Keratinocyte (primary cell): ENCODE measurements at regions not wholly inside any gene's neighbourhood (a gene's known extent, or its start where the extent isn't known, plus 50 kb on each side); places are given as distances from the start of the nearest gene placed in this dataset.

Experiments
- CTCF ChIP-seq, 3 experiments: IDR thresholded peaks in 1 of 3; conservative IDR thresholded peaks in 1 of 3; optimal IDR thresholded peaks in 1 of 3; 2 replicates in 2 of 3; 3 replicates in 1 of 3; pipeline versions ENCODE3 to v1.5.1; 2011; ENCODE audit warnings: low read length in 3 of 3, mild to moderate bottlenecking in 3 of 3, moderate library complexity in 2 of 3, control low read depth in 1 of 3, inconsistent platforms in 1 of 3; ENCODE audit not compliant: insufficient read depth in 2 of 3; ENCODE audit errors: extremely low read depth in 1 of 3
- EZH2 ChIP-seq: IDR thresholded peaks from one replicate; pipeline ENCODE4 v1.6.1; 2012; ENCODE audit warnings: inconsistent platforms, mild to moderate bottlenecking, low read length, moderate library complexity

- no peak for TF ChIP-seq CTCF (optimal IDR thresholded peaks at IDR 0.05 in 1 of 3, IDR thresholded peaks at IDR 0.05 in 1 of 3, conservative IDR thresholded peaks at IDR 0.05 in 1 of 3; ENCODE audit: extremely low read depth in 1 of 3, insufficient read depth in 2 of 3, low read length in 3 of 3)
- no peak for TF ChIP-seq EZH2
Measured at GRCh38 chr22:47645450-47645914, 883.0 kb downstream of the TBC1D22A start.
